ENCODE measurements at regions not wholly inside any gene's neighbourhood (a gene's known extent, or its start where the extent isn't known, plus 50 kb on each side); places are given as distances from the start of the nearest gene placed in this dataset.
"Not testable (repeated sequence)": the region's sequence is repeated elsewhere in the genome, so short reads cannot be mapped to it uniquely, and the experiment has no call there.

DNA sequence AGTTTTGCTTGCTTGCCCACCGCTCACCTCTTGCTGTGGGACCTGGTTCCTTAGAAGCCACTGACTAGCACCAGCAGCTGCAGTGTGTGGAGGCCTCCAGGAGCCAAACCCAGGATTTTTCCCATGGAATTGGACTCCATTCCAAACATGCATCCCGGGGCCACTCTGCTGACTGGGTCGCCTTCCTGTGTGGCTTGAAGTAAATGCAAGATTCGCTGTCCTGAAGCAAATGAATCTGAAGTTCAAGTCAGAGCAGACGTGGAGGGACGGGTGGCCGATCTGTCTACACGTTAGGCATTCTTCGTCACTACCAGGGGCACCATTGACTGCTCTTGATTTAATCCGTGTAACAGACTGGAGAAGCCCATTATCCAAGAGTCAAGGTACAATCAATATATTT is 109.0 kb downstream of the SHOX start:
- ATAC-seq (no peak), FAIRE-seq (no peak), DNase-seq (ENCODE audit: low read depth, low spot score) (no peak)
- no peak overlapping the region for H3K9ac ChIP-seq (ENCODE audit: control insufficient read depth, insufficient read depth, low read length)
- no peaks in the 10 kb centered on the region for H3K36me3 ChIP-seq (ENCODE audit: control insufficient read depth in 2 of 2, insufficient read depth in 2 of 2, low read length in 1 of 2)
- BruUV-seq (replicated peaks) = no TSS peak
- no peaks in the 10 kb centered on the region for H3K4me1 ChIP-seq (ENCODE audit: control insufficient read depth, insufficient read depth, low read length)
- in situ Hi-C loops (cut with MboI) (no loop called here), intact Hi-C loops (cut with micrococcal nuclease; ENCODE audit: unreplicated experiment) (no loop called here)
- POLR2A ChIA-PET = no interaction called here
- H3K79me2 ChIP-seq (ENCODE audit: control insufficient read depth, insufficient read depth, low read length) = no peaks in the 10 kb centered on the region
- RAD21 ChIA-PET (ENCODE audit: unreplicated experiment) = no interaction called here
- no peaks in the 10 kb centered on the region; the same call in 1 of the 3 replicates for H3K9me3 ChIP-seq (replicated peaks; ENCODE audit: control insufficient read depth, insufficient read depth, low read length)
- no peak for TF ChIP-seq ASH2L (IDR thresholded peaks at IDR 0.05; ENCODE audit: borderline replicate concordance, low read depth)
- TF ChIP-seq ZNF217 (IDR thresholded peaks at IDR 0.05) = no peak
- no peak for TF ChIP-seq ZNF274 (IDR thresholded peaks at IDR 0.05; ENCODE audit: insufficient read depth, insufficient read length)
- TF ChIP-seq WRNIP1 (IDR thresholded peaks at IDR 0.05; ENCODE audit: borderline replicate concordance, low read depth, low read length) = no peak
- TF ChIP-seq SREBF1 (IDR thresholded peaks at IDR 0.05; ENCODE audit: low read length) = no peak
- TF ChIP-seq GABPA (IDR thresholded peaks at IDR 0.05; ENCODE audit: low read depth) = no peak
- no peak overlapping the region for H3K4me3 ChIP-seq
- H3K4me2 ChIP-seq (ENCODE audit: control insufficient read depth, insufficient read depth) = no peak overlapping the region
- WGBS (ENCODE audit: insufficient coverage, insufficient replicate concordance, low lambda C conversion rate, missing lambda C conversion rate) = 29% methylated on average over 10 of the region's 10 CpGs
- H2AFZ ChIP-seq (ENCODE audit: control insufficient read depth, low read depth, low read length) = no peak overlapping the region
- H3K27me3 ChIP-seq (replicated peaks in 1 of 2; ENCODE audit: control insufficient read depth in 2 of 2, insufficient read depth in 2 of 2, low read length in 1 of 2) = no peaks in the 10 kb centered on the region
- H4K20me1 ChIP-seq (ENCODE audit: control insufficient read depth, insufficient read depth) = no peaks in the 10 kb centered on the region
- CTCF ChIA-PET = no interaction called here
- SMC1A ChIA-PET (ENCODE audit: uncharacterized antibody, unreplicated experiment) = no interaction called here
- H3K27ac ChIP-seq (ENCODE audit: control insufficient read depth, insufficient read depth) = no peak overlapping the region

DNA sequence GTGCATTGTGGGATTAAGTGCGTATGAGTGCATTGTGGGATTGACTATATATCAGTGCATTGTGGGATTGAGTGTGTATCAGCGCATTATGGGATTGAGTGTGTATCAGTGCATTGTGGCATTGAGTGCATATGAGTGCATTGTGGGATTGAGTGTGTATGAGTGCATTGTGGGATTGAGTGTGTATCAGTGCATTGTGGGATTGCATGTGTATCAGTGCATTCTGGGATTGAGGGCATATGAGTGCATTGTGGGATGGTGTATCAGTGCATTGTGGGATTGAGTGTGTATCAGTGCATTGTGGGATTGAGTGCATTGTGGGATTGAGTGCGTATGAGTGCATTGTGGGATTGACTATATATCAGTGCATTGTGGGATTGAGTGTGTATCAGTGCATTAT is 106.4 kb downstream of the SHOX start:
- in situ Hi-C loops (cut with MboI); H3K4me3 ChIP-seq; H4K20me1 ChIP-seq (ENCODE audit: control insufficient read depth, insufficient read depth); H3K9ac ChIP-seq (ENCODE audit: control insufficient read depth, insufficient read depth, low read length); CTCF ChIA-PET; H3K9me3 ChIP-seq (replicated peaks; ENCODE audit: control insufficient read depth, insufficient read depth, low read length); DNase-seq (ENCODE audit: low read depth, low spot score); H3K27me3 ChIP-seq (replicated peaks in 1 of 2; ENCODE audit: control insufficient read depth in 2 of 2, insufficient read depth in 2 of 2, low read length in 1 of 2); H3K4me1 ChIP-seq (ENCODE audit: control insufficient read depth, insufficient read depth, low read length); intact Hi-C loops (cut with micrococcal nuclease; ENCODE audit: unreplicated experiment); H3K36me3 ChIP-seq (ENCODE audit: control insufficient read depth in 2 of 2, insufficient read depth in 2 of 2, low read length in 1 of 2); H3K27ac ChIP-seq (ENCODE audit: control insufficient read depth, insufficient read depth); SMC1A ChIA-PET (ENCODE audit: uncharacterized antibody, unreplicated experiment); H2AFZ ChIP-seq (ENCODE audit: control insufficient read depth, low read depth, low read length); FAIRE-seq; H3K4me2 ChIP-seq (ENCODE audit: control insufficient read depth, insufficient read depth); H3K79me2 ChIP-seq (ENCODE audit: control insufficient read depth, insufficient read depth, low read length); RAD21 ChIA-PET (ENCODE audit: unreplicated experiment); ATAC-seq; POLR2A ChIA-PET; BruUV-seq (replicated peaks): not testable (repeated sequence)
- WGBS (ENCODE audit: insufficient coverage, insufficient replicate concordance, low lambda C conversion rate, missing lambda C conversion rate) = 95% methylated on average over 3 of the region's 3 CpGs
